Right hindlimb (tissue), 1 donor: ENCODE measurements at regions not wholly inside any gene's neighbourhood (a gene's known extent, or its start where the extent isn't known, plus 50 kb on each side); places are given as distances from the start of the nearest gene placed in this dataset.
"Not testable (repeated sequence)": the region's sequence is repeated elsewhere in the genome, so short reads cannot be mapped to it uniquely, and the experiment has no call there.

Experiments used
- DNase-seq: peaks from one replicate; pipeline ENCODE4 v3.0.0-alpha.2; 2018

- no peak for DNase-seq
These were observed 81.1 kb upstream of the TRIM24 start for GRCh38 chr7:138378741-138379559.

- no peak for DNase-seq
These were observed 77.0 kb upstream of the TRIM24 start for GRCh38 chr7:138382862-138383565.

- no peak for DNase-seq
These were observed 73.2 kb upstream of the TRIM24 start for GRCh38 chr7:138386821-138387220.

GRCh38 chr7:138387755-138388475 is 72.1 kb upstream of the TRIM24 start:
- DNase-seq, result no peak

- DNase-seq, result no peak
These were observed 71.2 kb upstream of the TRIM24 start for GRCh38 chr7:138388673-138389491.

- DNase-seq, result no peak
These were observed 64.3 kb upstream of the TRIM24 start for GRCh38 chr7:138395763-138396162.

- no peak for DNase-seq
These were observed 63.6 kb upstream of the TRIM24 start for GRCh38 chr7:138396251-138397070.

GRCh38 chr7:138397071-138397433 is 63.0 kb upstream of the TRIM24 start:
- DNase-seq, result not testable (repeated sequence)

GRCh38 chr7:138398857-138399256 is 61.2 kb upstream of the TRIM24 start:
- no peak for DNase-seq

- no peak for DNase-seq
These were observed 59.6 kb upstream of the TRIM24 start for GRCh38 chr7:138400400-138400886.

GRCh38 chr7:138402749-138403148 is 57.3 kb upstream of the TRIM24 start:
- DNase-seq, result no peak

GRCh38 chr7:138405496-138405895 is 54.6 kb upstream of the TRIM24 start:
- DNase-seq, result no peak

GRCh38 chr7:138407792-138408191 is 52.3 kb upstream of the TRIM24 start:
- DNase-seq, result no peak
